Activated naive CD4-positive, alpha-beta T cell treated with anti-CD3 and anti-CD28 coated beads, Interleukin-2, amount 50 U/mL, for 72 hours (primary cell): ENCODE measurements at regions not wholly inside any gene's neighbourhood (a gene's known extent, or its start where the extent isn't known, plus 50 kb on each side); places are given as distances from the start of the nearest gene placed in this dataset.
A peak's percentile ranks its signal among the peaks of the same experiment; 100 is the strongest.

Experiments used
- ATAC-seq, 2 donors: fragments of 150-1000 bp; cut with Tn5 transposase; 2 replicates each; pipeline ENCODE4 v1.10.0; 2021; ENCODE audit warnings: mild to moderate bottlenecking in 2 of 2, moderate library complexity in 2 of 2
- DNase-seq, 2 donors: peaks; one replicate each; pipeline ENCODE4 v3.0.0; 2021 to 2022; ENCODE audit warnings: low spot score in 2 of 2
- H3K27ac Mint-ChIP-seq, 2 donors: one replicate each; pipeline ENCODE4 v1.8.0; 2022; ENCODE audit warnings: mild to moderate bottlenecking in 2 of 2, mixed read lengths in 2 of 2
- H3K36me3 Mint-ChIP-seq, 2 donors: one replicate each; pipeline ENCODE4 v1.8.0; 2022; ENCODE audit warnings: mixed read lengths in 2 of 2
- H3K9me3 Mint-ChIP-seq, 2 donors: one replicate each; pipeline ENCODE4 v1.8.0; 2022; ENCODE audit warnings: mixed read lengths in 2 of 2

- no peak overlapping the region for H3K27ac Mint-ChIP-seq
- DNase-seq (no peak), ATAC-seq (no peak)
- peaks cover 6 to 17% of the 10 kb centered on the region in 2 donors for H3K9me3 Mint-ChIP-seq
- peaks cover 0 to 8% of the 10 kb centered on the region in 2 donors for H3K36me3 Mint-ChIP-seq
These were observed 142.4 kb upstream of the TLR4 start for GRCh38 chr9:117561761-117562160.

DNA sequence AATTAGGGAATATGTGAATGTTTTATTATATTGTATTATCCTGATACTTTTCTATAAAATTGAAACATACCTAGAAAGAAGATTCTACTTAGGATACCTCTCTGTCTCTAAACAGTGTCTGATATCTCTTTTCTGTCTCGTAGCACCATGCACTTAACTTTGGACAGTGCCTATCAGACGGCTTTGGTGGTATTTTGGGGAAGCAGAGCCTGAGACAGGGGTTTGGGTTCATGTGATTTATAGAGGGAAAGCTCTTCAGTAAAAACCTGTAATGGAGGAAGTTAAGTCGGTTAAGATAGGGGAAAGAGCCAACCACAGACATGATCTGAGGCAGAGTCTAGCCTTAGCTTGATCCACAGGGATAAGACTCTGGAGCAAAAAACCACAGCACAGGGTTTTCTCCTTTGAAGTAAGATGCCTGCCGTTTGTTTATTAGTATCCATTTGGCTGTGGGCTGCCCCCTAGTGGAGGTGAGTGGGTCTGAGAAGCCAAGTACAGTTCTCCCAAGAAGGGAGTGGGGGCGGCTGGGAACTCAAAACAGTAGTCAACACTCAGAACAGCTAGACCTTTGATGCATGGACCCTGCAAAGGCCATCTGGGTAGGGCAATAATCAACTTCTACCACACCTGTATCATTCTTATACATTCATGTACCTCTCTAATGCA, 141.2 kb upstream of the ASTN2 start:
- Mint-ChIP-seq H3K9me3 (peaks cover 11 to 20% of the 10 kb centered on the region in 2 donors), H3K36me3 (peaks cover 0 to 13% of the 10 kb centered on the region in 2 donors), H3K27ac (no peak overlapping the region)
- peak in 1 of 2 donors; percentile 59 for ATAC-seq
- peak in 1 of 2 donors; percentile 41 for DNase-seq

GRCh38 chr9:117552811-117553210, 138.0 kb upstream of the ASTN2 start:
- peaks cover 0 to 9% of the 10 kb centered on the region in 2 donors for H3K36me3 Mint-ChIP-seq
- ATAC-seq, result no peak

DNA sequence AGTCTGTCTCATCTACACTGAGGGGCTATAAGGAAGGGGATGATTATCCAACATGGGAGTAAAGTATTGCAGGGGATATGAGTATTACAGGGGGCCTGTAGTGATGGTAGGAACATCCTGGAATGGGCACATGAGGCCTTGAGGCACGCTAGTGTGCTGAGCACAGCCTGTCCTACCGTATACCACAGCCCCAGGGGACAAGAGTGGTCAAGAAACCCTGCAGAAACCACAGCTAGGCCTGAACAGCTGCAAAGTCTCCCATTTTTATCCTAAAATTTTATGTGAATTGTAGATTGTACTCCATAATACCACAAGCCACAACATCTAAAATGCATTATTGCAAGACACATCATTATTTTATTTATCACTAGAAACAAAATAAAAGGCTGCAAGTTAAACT, 136.3 kb upstream of the ASTN2 start:
- Mint-ChIP-seq H3K36me3 (peaks cover 0 to 9% of the 10 kb centered on the region in 2 donors), H3K27ac (no peak overlapping the region), H3K9me3 (peaks cover 9 to 20% of the 10 kb centered on the region in 2 donors)
- no peak for DNase-seq
- ATAC-seq, result no peak

More at GRCh38 chr9:117552811-117553210, 138.0 kb upstream of the ASTN2 start:
- peaks cover 5 to 14% of the 10 kb centered on the region in 2 donors for H3K9me3 Mint-ChIP-seq
- no peak overlapping the region for H3K27ac Mint-ChIP-seq
- DNase-seq, result no peak

GRCh38 chr9:117549444-117549843, 134.6 kb upstream of the ASTN2 start:
- no peak for DNase-seq
- Mint-ChIP-seq H3K9me3 (peaks cover 9 to 17% of the 10 kb centered on the region in 2 donors), H3K27ac (no peak overlapping the region), H3K36me3 (peaks cover 0 to 9% of the 10 kb centered on the region in 2 donors)
- no peak for ATAC-seq

- Mint-ChIP-seq H3K9me3 (peaks cover 9 to 16% of the 10 kb centered on the region in 2 donors), H3K36me3 (peaks cover 0 to 9% of the 10 kb centered on the region in 2 donors), H3K27ac (no peak overlapping the region)
- ATAC-seq (no peak), DNase-seq (no peak)
These were observed 133.7 kb upstream of the ASTN2 start for GRCh38 chr9:117548556-117548955.

- H3K36me3 Mint-ChIP-seq, result peaks cover 0 to 9% of the 10 kb centered on the region in 2 donors
- peaks cover 4 to 12% of the 10 kb centered on the region in 2 donors for H3K9me3 Mint-ChIP-seq
- H3K27ac Mint-ChIP-seq, result no peak overlapping the region
- DNase-seq, result no peak
- no peak for ATAC-seq
These were observed 133.0 kb upstream of the ASTN2 start for GRCh38 chr9:117547904-117548303.

DNA sequence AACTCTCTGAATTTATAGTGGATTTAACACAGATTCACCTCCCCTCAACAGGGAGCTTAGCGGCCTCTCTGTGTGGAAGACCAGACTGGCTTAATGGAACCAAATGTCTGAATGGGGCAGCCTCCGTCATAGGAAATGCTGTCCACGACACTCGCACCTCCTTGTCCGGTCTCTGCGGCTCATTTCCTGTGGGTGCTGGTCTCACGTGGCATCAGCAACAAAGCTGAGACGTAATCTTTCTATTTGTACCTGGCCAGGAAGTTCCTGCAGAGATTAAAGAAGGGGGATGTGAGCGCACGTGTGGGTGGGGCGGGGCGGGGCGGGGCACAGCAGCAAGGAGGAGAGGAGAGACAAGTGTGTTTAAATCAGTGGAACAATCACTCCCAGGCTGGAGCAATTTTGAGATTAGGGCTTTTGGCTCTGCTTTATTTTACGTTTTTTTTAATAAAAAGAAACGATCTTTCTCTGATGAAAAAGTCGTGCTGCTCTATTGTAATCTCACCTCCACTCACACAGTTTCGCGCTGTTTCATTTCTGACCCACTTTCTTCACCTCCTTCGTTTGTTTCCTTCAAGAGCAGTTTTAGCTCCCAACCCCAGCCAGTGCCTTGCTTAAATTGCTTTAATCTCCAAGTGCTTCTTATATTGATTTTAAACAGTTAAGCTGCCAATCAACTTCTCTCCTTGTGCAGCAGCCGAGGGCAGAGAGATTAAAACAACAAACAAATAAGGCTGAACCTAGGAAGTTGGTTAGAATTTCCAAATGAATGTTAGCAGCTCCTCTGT, 132.2 kb upstream of the ASTN2 start:
- H3K9me3 Mint-ChIP-seq, result peaks cover 4 to 12% of the 10 kb centered on the region in 2 donors
- H3K36me3 Mint-ChIP-seq, result peaks cover 0 to 9% of the 10 kb centered on the region in 2 donors
- DNase-seq (no peak), ATAC-seq (peak in 1 of 2 donors; percentile 53)
- no peak overlapping the region for H3K27ac Mint-ChIP-seq

- peaks cover 0 to 4% of the 10 kb centered on the region in 2 donors for H3K36me3 Mint-ChIP-seq
- H3K9me3 Mint-ChIP-seq, result peaks cover 4 to 12% of the 10 kb centered on the region in 2 donors
- no peak for DNase-seq
- no peak overlapping the region for H3K27ac Mint-ChIP-seq
- no peak for ATAC-seq
These were observed 131.0 kb upstream of the ASTN2 start for GRCh38 chr9:117545846-117546245.

DNA sequence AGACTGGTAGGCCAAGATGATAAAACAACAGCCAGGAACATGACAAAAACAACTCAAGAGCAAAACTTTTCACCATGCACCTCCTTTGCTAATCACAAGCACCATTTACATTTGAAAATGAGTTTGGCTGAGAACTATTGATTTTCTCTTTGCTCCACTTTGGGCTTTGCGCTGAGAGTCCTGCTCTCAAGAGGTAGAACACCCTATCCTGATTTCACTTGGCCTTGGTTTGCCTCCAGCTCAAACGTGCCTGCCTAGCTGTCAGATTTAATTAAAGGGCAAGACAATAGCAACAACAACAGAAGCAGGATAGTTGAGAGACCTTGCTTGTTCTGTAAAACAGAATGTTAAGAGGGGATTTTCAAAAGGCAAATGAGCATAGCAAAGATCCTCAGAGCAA, 128.2 kb upstream of the ASTN2 start:
- no peak for DNase-seq
- no peak for ATAC-seq
- H3K36me3 Mint-ChIP-seq, result no peaks in the 10 kb centered on the region
- no peak overlapping the region for H3K27ac Mint-ChIP-seq
- peaks cover 4 to 6% of the 10 kb centered on the region in 2 donors for H3K9me3 Mint-ChIP-seq

DNA sequence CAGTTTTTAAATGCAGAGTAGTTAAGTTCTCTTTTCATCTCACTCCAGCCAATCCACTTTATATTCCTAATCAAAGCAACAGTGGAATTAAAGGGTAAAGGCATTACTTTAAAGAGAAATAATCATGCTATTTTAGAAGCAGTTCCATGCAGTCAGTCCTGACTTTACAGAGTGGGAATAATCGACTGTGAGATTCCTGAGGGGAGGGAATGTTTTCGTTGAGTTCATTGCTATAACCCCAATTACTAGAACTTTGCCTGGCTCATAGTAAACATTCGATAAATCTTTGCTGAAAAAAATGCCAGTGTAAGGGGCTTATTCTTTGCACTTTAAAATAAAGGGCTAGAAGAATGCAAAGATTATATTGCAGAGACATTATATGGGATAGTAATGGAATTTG, 127.2 kb upstream of the ASTN2 start:
- ATAC-seq (no peak), DNase-seq (no peak)
- Mint-ChIP-seq H3K9me3 (peaks cover 0 to 4% of the 10 kb centered on the region in 2 donors), H3K27ac (no peak overlapping the region), H3K36me3 (no peaks in the 10 kb centered on the region)

DNA sequence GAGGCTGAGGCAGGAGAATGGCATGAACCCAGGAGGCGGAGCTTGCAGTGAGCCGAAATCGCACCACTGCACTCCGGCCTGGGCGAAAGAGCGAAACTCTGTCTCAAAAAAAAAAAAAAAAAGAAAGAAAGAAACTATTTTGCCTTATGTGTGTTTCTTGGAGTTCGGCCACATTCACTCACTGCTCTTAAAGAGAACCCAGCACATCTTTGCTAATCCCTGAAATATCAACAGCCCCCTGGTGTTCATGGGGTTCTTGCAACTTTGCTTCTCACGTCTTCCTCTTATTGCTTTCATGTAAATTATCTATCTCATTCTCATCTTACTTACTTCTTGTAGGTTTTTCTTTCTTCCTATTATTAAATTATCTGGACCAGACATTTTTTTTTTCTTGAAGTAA, 126.3 kb upstream of the ASTN2 start:
- ATAC-seq (no peak), DNase-seq (no peak)
- Mint-ChIP-seq H3K27ac (no peak overlapping the region), H3K9me3 (no peaks in the 10 kb centered on the region), H3K36me3 (no peaks in the 10 kb centered on the region)

GRCh38 chr9:117535973-117536372, 121.1 kb upstream of the ASTN2 start:
- Mint-ChIP-seq H3K36me3 (no peaks in the 10 kb centered on the region), H3K9me3 (peaks cover 4% of the 10 kb centered on the region in 2 donors), H3K27ac (no peak overlapping the region)
- ATAC-seq (no peak), DNase-seq (no peak)

DNA sequence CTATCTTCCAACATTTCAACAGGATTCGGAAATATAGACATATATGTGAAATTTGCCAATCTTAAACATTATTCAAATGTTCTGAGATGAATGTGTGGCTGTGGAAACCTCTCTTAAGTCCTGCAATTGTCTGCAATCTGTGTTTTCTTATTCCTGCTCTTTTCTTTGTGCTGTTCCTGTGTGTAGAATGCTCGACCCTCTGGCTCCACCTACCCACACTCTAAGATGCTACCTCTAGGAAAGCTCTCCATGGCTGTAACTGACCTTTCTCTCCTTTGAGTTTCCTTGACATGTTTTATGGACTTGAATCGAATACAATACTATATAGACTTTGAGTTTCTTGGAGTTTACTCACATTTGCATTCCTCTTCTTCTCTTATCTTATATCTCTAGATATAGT, 120.6 kb upstream of the ASTN2 start:
- Mint-ChIP-seq H3K9me3 (peaks cover 4% of the 10 kb centered on the region in 2 donors), H3K27ac (no peak overlapping the region), H3K36me3 (no peaks in the 10 kb centered on the region)
- DNase-seq (no peak), ATAC-seq (no peak)

GRCh38 chr9:117528225-117528624, 113.4 kb upstream of the ASTN2 start:
- no peak overlapping the region for H3K27ac Mint-ChIP-seq
- no peaks in the 10 kb centered on the region for H3K9me3 Mint-ChIP-seq
- no peak for ATAC-seq
- no peak for DNase-seq
- H3K36me3 Mint-ChIP-seq, result peaks cover 0 to 5% of the 10 kb centered on the region in 2 donors

DNA sequence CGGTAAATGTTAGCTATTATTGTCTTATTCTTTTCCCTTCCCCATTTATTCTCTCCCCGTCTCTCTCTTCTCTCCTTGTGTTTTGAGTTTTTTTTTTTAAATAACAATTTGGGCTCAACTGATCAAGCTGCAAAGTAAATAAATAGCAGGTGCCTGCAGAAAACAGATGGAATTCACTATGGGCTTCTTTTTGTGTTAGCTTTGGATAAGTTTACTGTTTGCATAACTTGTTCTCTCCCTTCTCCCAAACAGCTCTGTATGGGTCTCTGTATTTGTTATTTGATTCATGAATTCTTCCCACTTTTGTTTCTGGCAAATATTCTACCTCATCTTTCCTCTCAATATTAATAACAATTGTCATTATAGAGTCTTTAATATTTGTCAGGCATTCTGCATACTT, 111.8 kb upstream of the ASTN2 start:
- DNase-seq, result no peak
- Mint-ChIP-seq H3K9me3 (no peaks in the 10 kb centered on the region), H3K27ac (no peak overlapping the region), H3K36me3 (peaks cover 0 to 5% of the 10 kb centered on the region in 2 donors)
- no peak for ATAC-seq

DNA sequence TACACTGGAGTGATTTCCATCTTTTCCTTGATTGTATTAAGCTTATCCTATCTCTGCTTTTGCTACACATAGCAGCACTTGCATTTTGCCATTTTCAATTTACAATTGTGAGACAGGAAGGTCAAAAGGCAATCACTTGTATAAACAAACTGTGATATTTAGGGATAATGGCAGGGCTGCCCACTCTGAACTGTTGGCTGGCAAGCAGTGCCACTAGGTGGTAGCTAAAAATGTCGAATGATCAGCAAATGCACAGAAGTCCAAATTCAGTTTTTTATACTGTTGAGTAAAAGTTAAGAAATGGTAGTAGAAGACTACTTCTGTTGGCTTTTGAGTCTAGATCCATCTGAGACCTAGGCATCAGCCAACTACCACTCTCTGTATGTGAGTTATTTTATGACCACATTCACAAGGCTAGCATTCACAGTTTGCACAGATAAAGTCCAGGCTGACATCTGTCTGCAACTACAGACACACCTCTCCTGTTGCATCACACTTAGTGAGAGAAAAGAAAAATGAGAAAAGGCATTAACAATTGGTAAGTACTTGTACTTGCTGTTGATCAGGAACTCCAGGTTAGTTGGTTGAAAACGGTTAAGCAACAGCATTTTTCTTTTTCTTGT, 108.8 kb upstream of the ASTN2 start:
- DNase-seq (no peak), ATAC-seq (no peak)
- Mint-ChIP-seq H3K9me3 (peaks cover 7 to 8% of the 10 kb centered on the region in 2 donors), H3K36me3 (peaks cover 0 to 5% of the 10 kb centered on the region in 2 donors), H3K27ac (no peak overlapping the region)
